HCT116 (cell line): ENCODE measurements at regions not wholly inside any gene's neighbourhood (a gene's known extent, or its start where the extent isn't known, plus 50 kb on each side); places are given as distances from the start of the nearest gene placed in this dataset.
"Not testable (repeated sequence)": the region's sequence is repeated elsewhere in the genome, so short reads cannot be mapped to it uniquely, and the experiment has no call there.

Source experiments
- ATAC-seq: fragments of 200-7000 bp; cut with Tn5 transposase; 2 replicates; pipeline ENCODE4 v1.9.1; 2020; ENCODE audit warnings: mild to moderate bottlenecking, moderate library complexity
- BruUV-seq: library from RNA; stranded (reverse); fragments of 400-500 nt; replicated peaks from 2 replicates; lab custom pipeline; 2021; lab: Mats Ljungman, UMichigan
- CTCF ChIA-PET: fragments of 300-600 bp; sonication (Branson Sonifier 250); formaldehyde crosslinking; loops from one replicate; lab custom pipeline; 2021; ENCODE audit warnings: antibody characterized with exemption; lab: Charles Lee
- POLR2A ChIA-PET: fragments of 300-600, 350-600 bp; sonication (Branson Sonifier 250); formaldehyde crosslinking; loops from one replicate; lab custom pipeline; 2021; ENCODE audit warnings: antibody characterized with exemption; lab: Charles Lee
- RAD21 ChIA-PET, 2 experiments: fragments of 300-600 bp; sonication (Branson Sonifier 250); formaldehyde crosslinking; loops; one replicate each; lab custom pipeline; 2023; ENCODE audit warnings: low total read pairs in 2 of 2; ENCODE audit not compliant: uncharacterized antibody in 2 of 2, unreplicated experiment in 2 of 2, low non-redundant PET in 1 of 2; lab: Charles Lee
- DNase-seq: peaks from one replicate; pipeline ENCODE4 v3.0.0-alpha.2; 2010; ENCODE audit warnings: low read depth, low spot score
- H2AFZ ChIP-seq: fragments of 200-600 bp; shearing (Covaris generic), sonication (generic); 2 replicates; pipeline ENCODE4 v1.6.1; 2017; ENCODE audit warnings: low read depth, mixed run types, mixed read lengths, antibody characterized with exemption, low read length; ENCODE audit not compliant: poor library complexity, severe bottlenecking
- H3K27ac ChIP-seq: 2 replicates; pipeline ENCODE4 v1.5.1; 2012; ENCODE audit warnings: low read depth, low read length
- H3K27me3 ChIP-seq: fragments of 200-600 bp; sonication (generic); 2 replicates; pipeline ENCODE4 v1.6.1; 2016; ENCODE audit warnings: mixed run types, low read length, mixed read lengths; ENCODE audit not compliant: insufficient read depth
- H3K36me3 ChIP-seq, 2 experiments: fragments of 200-500 bp in 1 of 2; fragments of 200-600 bp in 1 of 2; sonication (Bioruptor generic) in 1 of 2; sonication (generic) in 1 of 2; 2 replicates each; pipeline versions ENCODE4 v1.5.1 to v1.6.1; 2014 to 2016; ENCODE audit warnings: low read length in 2 of 2, inconsistent platforms in 1 of 2, mixed read lengths in 1 of 2, mixed run types in 1 of 2; ENCODE audit not compliant: insufficient read depth in 2 of 2, control insufficient read depth in 1 of 2
- H3K4me1 ChIP-seq, 2 experiments: fragments of 200-600 bp in 1 of 2; sonication (generic) in 1 of 2; 2 replicates each; pipeline versions ENCODE4 v1.5.1 to v1.6.1; 2012 to 2017; ENCODE audit warnings: low read length in 2 of 2, inconsistent platforms in 1 of 2, mild to moderate bottlenecking in 1 of 2, mixed read lengths in 1 of 2, mixed run types in 1 of 2, moderate library complexity in 1 of 2; ENCODE audit not compliant: insufficient read depth in 2 of 2, control insufficient read depth in 1 of 2
- H3K4me2 ChIP-seq: fragments of 200-600 bp; sonication (generic); 2 replicates; pipeline ENCODE4 v1.6.1; 2017; ENCODE audit warnings: mixed run types, low read length, mixed read lengths
- H3K4me3 ChIP-seq, 2 experiments: fragments of 200-600 bp in 1 of 2; sonication (generic) in 1 of 2; replicated peaks in 1 of 2; 2 replicates each; pipeline ENCODE4 v1.5.1; 2011 to 2016; ENCODE audit warnings: low read length in 2 of 2, control low read depth in 1 of 2, low read depth in 1 of 2, mild to moderate bottlenecking in 1 of 2, mixed read lengths in 1 of 2, mixed run types in 1 of 2
- H3K79me2 ChIP-seq: fragments of 200-600 bp; sonication (generic); 2 replicates; pipeline ENCODE4 v1.6.1; 2017; ENCODE audit warnings: mild to moderate bottlenecking, mixed run types, low read length, moderate library complexity, mixed read lengths; ENCODE audit not compliant: insufficient read depth
- H3K9ac ChIP-seq: fragments of 200-600 bp; sonication (generic); 2 replicates; pipeline ENCODE4 v1.6.1; 2016; ENCODE audit warnings: low read length, mixed read lengths
- H3K9me2 ChIP-seq: fragments of 200-600 bp; sonication (generic), shearing (Covaris generic); 2 replicates; pipeline ENCODE4 v1.6.1; 2017; ENCODE audit warnings: mixed run types, mild to moderate bottlenecking, moderate library complexity; ENCODE audit not compliant: insufficient read depth
- H3K9me3 ChIP-seq, 2 experiments: fragments of 200-500 bp in 1 of 2; fragments of 200-600 bp in 1 of 2; sonication (Bioruptor generic) in 1 of 2; sonication (generic) in 1 of 2; 2 replicates each; pipeline ENCODE4 v1.6.1; 2014 to 2017; ENCODE audit warnings: low read length in 2 of 2, mixed read lengths in 2 of 2, inconsistent platforms in 1 of 2, low read depth in 1 of 2, mild to moderate bottlenecking in 1 of 2, mixed run types in 1 of 2, moderate library complexity in 1 of 2; ENCODE audit not compliant: control insufficient read depth in 1 of 2, insufficient read depth in 1 of 2
- H4K20me1 ChIP-seq: fragments of 200-600 bp; sonication (generic), shearing (Covaris generic); 2 replicates; pipeline ENCODE4 v1.6.1; 2017; ENCODE audit warnings: mixed run types, mild to moderate bottlenecking, moderate library complexity; ENCODE audit not compliant: insufficient read depth
- CBX3 ChIP-seq: IDR thresholded peaks from 2 replicates; pipeline ENCODE4 v1.6.1; 2012; ENCODE audit warnings: low read depth
- EZH2phosphoT487 ChIP-seq: fragments of 200-600 bp; IDR thresholded peaks from 2 replicates; pipeline ENCODE4 v1.6.1; 2018; ENCODE audit warnings: antibody characterized with exemption, borderline replicate concordance
- POLR2A ChIP-seq: IDR thresholded peaks from 2 replicates; pipeline ENCODE4 v1.7.0; 2011; ENCODE audit warnings: borderline replicate concordance; ENCODE audit not compliant: insufficient read depth, insufficient read length; ENCODE audit errors: extremely low read depth
- SIN3A ChIP-seq: IDR thresholded peaks from 2 replicates; pipeline ENCODE4 v1.6.1; 2012; ENCODE audit warnings: low read depth
- intact Hi-C: fragments of 100-400 bp; cut with micrococcal nuclease; formaldehyde crosslinking; loops from 2 replicates; pipeline ENCODE4 v1.10.0; 2022
- TF ChIP-seq, protein P1 (sequence below), 3 experiments: fragments of 200-600 bp in 1 of 3; sonication (generic) in 1 of 3; IDR thresholded peaks in 2 of 3; conservative IDR thresholded peaks in 1 of 3; 2 replicates each; pipeline ENCODE4 v1.5.1; 2012 to 2017; ENCODE audit warnings: low read depth in 2 of 3, low read length in 2 of 3, antibody characterized with exemption in 1 of 3, borderline replicate concordance in 1 of 3, control low read depth in 1 of 3, mild to moderate bottlenecking in 1 of 3, mixed read lengths in 1 of 3, mixed run types in 1 of 3, moderate library complexity in 1 of 3; ENCODE audit not compliant: insufficient read depth in 1 of 3

DNA sequence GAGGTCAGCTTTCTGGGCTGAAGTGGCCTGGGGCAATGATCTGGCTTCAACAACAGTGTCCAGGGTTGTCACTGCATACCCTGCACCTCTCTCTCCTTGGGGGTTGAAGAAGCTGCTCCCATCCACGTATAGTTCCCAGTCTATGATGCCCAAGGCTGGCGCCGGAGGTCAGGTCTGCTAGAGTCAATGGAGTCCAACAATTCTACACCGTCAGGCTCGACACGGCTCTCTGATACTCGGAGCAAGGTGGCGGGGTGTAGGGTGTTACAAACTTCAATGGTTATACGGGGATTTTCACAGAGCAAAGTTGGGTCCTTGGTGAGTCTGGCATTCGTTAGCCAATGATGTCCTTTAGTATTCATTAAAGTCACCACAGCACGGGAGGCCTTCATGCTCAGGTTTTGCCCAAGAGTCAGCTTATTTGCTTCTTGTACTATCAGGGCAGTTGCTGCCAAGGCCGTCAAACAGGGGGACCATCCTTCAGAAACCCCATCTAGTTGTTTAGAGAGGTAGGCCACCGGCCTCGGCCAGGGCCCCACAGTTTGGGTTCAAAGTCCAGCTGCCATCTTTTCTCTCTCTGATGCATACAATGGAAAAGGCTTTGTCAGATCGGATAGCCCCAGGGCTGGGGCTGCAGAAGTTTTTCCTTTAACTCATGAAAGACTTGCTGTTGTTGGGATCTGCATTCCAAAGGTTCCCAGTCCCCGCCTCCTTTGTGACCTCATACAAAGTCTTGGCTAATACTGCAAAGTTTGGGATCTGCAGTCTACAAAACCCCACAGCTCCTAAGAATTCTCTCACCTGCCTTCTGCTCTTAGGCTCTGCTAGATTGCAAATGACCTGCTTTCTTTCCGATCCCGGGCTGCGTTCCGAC is 128.1 kb downstream of the ADRA2C start:
- H3K9me2 ChIP-seq, H3K4me2 ChIP-seq, H3K36me3 ChIP-seq, H4K20me1 ChIP-seq, BruUV-seq, ATAC-seq, POLR2A ChIA-PET, H3K79me2 ChIP-seq, intact Hi-C loops, H2AFZ ChIP-seq, H3K4me3 ChIP-seq, DNase-seq, H3K27me3 ChIP-seq, RAD21 ChIA-PET, H3K9ac ChIP-seq, CTCF ChIA-PET, H3K27ac ChIP-seq, H3K4me1 ChIP-seq, H3K9me3 ChIP-seq: not testable (repeated sequence)

DNA sequence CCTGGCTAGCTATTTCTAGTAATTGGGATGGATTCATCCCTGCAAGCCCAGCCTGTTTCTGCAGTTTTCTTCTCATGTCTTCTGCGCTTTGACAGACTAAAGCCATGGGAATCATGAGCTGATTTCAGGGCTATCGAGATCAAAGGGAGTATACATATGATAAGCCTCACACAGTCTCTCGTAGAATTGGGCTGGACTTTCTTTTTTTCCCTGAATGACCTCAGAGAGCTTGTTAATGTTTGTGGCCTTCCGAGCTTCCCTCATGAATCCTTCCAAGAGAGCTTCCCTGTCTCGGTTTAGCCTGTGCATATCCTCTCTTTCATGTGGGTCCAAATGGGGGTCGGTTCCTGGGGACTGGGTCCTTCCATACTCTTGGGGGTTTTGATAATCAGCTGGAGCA is 130.3 kb downstream of the ADRA2C start:
- TF ChIP-seq CBX3 (no peak), SIN3A (no peak), EZH2phosphoT487 (no peak), POLR2A (no peak)
- TF ChIP-seq, protein P1, sequence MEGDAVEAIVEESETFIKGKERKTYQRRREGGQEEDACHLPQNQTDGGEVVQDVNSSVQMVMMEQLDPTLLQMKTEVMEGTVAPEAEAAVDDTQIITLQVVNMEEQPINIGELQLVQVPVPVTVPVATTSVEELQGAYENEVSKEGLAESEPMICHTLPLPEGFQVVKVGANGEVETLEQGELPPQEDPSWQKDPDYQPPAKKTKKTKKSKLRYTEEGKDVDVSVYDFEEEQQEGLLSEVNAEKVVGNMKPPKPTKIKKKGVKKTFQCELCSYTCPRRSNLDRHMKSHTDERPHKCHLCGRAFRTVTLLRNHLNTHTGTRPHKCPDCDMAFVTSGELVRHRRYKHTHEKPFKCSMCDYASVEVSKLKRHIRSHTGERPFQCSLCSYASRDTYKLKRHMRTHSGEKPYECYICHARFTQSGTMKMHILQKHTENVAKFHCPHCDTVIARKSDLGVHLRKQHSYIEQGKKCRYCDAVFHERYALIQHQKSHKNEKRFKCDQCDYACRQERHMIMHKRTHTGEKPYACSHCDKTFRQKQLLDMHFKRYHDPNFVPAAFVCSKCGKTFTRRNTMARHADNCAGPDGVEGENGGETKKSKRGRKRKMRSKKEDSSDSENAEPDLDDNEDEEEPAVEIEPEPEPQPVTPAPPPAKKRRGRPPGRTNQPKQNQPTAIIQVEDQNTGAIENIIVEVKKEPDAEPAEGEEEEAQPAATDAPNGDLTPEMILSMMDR (IDR thresholded peaks at IDR 0.05 in 2 of 3, conservative IDR thresholded peaks at IDR 0.05 in 1 of 3; ENCODE audit: borderline replicate concordance in 1 of 3, insufficient read depth in 1 of 3, low read depth in 2 of 3, low read length in 2 of 3) = no peak

DNA sequence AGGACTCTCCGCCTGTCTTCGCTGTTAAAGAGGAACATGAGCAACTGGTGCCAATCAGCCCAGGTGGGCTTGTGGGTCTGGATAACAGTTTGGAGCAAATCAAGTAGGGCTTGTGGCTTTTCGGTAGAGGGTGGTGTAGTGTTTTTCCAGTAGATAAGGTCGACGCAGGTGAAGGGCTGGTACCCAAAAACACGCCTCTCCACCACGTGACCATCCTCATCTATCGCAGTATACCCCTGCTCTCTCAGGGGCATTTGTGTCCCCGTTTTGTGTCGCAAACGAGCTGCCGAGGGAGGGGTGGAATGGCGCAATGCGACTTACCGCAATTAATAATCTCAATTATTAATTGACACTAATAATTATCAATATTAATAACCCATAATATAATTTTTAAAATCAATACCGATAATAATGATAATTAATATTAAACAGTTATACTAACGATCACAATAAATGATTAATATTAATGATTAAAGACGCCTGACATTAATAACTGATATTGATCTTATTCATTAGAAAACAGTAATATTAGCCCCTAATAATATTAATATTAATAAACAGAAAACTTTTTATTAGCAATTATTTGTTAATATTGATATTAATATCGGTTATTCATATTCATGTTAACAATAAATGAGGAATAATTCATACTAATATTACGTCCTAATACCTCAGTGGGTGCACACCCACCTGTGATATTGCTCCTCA is 130.8 kb downstream of the ADRA2C start:
- intact Hi-C loops, H3K79me2 ChIP-seq, H2AFZ ChIP-seq, H3K4me3 ChIP-seq, POLR2A ChIA-PET, RAD21 ChIA-PET, DNase-seq, BruUV-seq, H3K9ac ChIP-seq, H3K27ac ChIP-seq, CTCF ChIA-PET, ATAC-seq, H3K4me1 ChIP-seq, H3K36me3 ChIP-seq, H3K9me2 ChIP-seq, H3K4me2 ChIP-seq, H4K20me1 ChIP-seq, H3K27me3 ChIP-seq, H3K9me3 ChIP-seq: not testable (repeated sequence)

More for the DNA sequence above, 130.3 kb downstream of the ADRA2C start:
- BruUV-seq = no TSS peak
- H3K36me3 ChIP-seq = no peaks in the 10 kb centered on the region
- H3K4me3 ChIP-seq = no peak overlapping the region
- H3K9me2 ChIP-seq = no peaks in the 10 kb centered on the region
- intact Hi-C loops = no loop called here
- ChIA-PET POLR2A (no interaction called here), CTCF (no interaction called here), RAD21 (no interaction called here)
- ATAC-seq (no peak), DNase-seq (no peak)
- H3K9me3 ChIP-seq = no peaks in the 10 kb centered on the region
- no peak overlapping the region for H3K9ac ChIP-seq
- H2AFZ ChIP-seq = no peak overlapping the region
- H3K27me3 ChIP-seq = no peaks in the 10 kb centered on the region
- H3K4me2 ChIP-seq = no peak overlapping the region
- no peaks in the 10 kb centered on the region for H4K20me1 ChIP-seq
- H3K27ac ChIP-seq = no peak overlapping the region
- H3K79me2 ChIP-seq = no peaks in the 10 kb centered on the region
- H3K4me1 ChIP-seq = no peaks in the 10 kb centered on the region
